BE2C (cell line): ENCODE measurements at regions not wholly inside any gene's neighbourhood (a gene's known extent, or its start where the extent isn't known, plus 50 kb on each side); places are given as distances from the start of the nearest gene placed in this dataset.

Experiments used
- DNase-seq: peaks from one replicate; pipeline ENCODE4 v3.0.0-alpha.2; 2020
- H3K27me3 ChIP-seq: fragments of 250-450 bp; sonication (Bioruptor Pico); 2 replicates; pipeline ENCODE4 v1.5.1; 2020; ENCODE audit warnings: mild to moderate bottlenecking
- H3K36me3 ChIP-seq: fragments of 250-450 bp; sonication (Bioruptor Pico); 2 replicates; pipeline ENCODE4 v1.5.1; 2020; ENCODE audit warnings: mild to moderate bottlenecking
- H3K4me1 ChIP-seq: fragments of 250-450 bp; sonication (Bioruptor Pico); 2 replicates; pipeline ENCODE4 v1.5.1; 2020
- H3K4me3 ChIP-seq: 2 replicates; pipeline ENCODE4 v1.5.1; 2011; ENCODE audit warnings: low read depth, low read length
- H3K9me3 ChIP-seq: fragments of 250-450 bp; sonication (Bioruptor Pico); 2 replicates; pipeline ENCODE4 v1.5.1; 2020
- CTCF ChIP-seq: IDR thresholded peaks from 2 replicates; pipeline ENCODE4 v1.5.1; 2012; ENCODE audit warnings: mild to moderate bottlenecking, low read depth, low read length

GRCh38 chr16:85491058-85491771 is 121.9 kb upstream of the GSE1 start:
- no peaks in the 10 kb centered on the region for H3K9me3 ChIP-seq
- DNase-seq: no peak
- H3K4me3 ChIP-seq: no peak overlapping the region
- H3K27me3 ChIP-seq: no peaks in the 10 kb centered on the region
- no peaks in the 10 kb centered on the region for H3K36me3 ChIP-seq
- peak; percentile 65 for TF ChIP-seq CTCF
- peaks cover 12% of the 10 kb centered on the region for H3K4me1 ChIP-seq

- DNase-seq: no peak
- Histone ChIP-seq H3K27me3 (no peaks in the 10 kb centered on the region), H3K4me3 (no peak overlapping the region), H3K36me3 (no peaks in the 10 kb centered on the region), H3K9me3 (no peaks in the 10 kb centered on the region), H3K4me1 (peaks cover 12% of the 10 kb centered on the region)
- TF ChIP-seq CTCF: no peak
These were observed 121.3 kb upstream of the GSE1 start for GRCh38 chr16:85491798-85492294.

GRCh38 chr16:85492295-85492864 is 120.7 kb upstream of the GSE1 start:
- TF ChIP-seq CTCF: no peak
- Histone ChIP-seq H3K4me1 (peaks cover 12% of the 10 kb centered on the region), H3K4me3 (no peak overlapping the region), H3K36me3 (no peaks in the 10 kb centered on the region), H3K27me3 (no peaks in the 10 kb centered on the region), H3K9me3 (no peaks in the 10 kb centered on the region)
- peak; percentile 50 for DNase-seq

- H3K9me3 ChIP-seq: no peaks in the 10 kb centered on the region
- no peaks in the 10 kb centered on the region for H3K27me3 ChIP-seq
- H3K4me1 ChIP-seq: peaks cover 12% of the 10 kb centered on the region
- no peak for TF ChIP-seq CTCF
- H3K4me3 ChIP-seq: no peak overlapping the region
- no peak for DNase-seq
- no peaks in the 10 kb centered on the region for H3K36me3 ChIP-seq
These were observed 118.8 kb upstream of the GSE1 start for GRCh38 chr16:85494315-85494714.

DNA sequence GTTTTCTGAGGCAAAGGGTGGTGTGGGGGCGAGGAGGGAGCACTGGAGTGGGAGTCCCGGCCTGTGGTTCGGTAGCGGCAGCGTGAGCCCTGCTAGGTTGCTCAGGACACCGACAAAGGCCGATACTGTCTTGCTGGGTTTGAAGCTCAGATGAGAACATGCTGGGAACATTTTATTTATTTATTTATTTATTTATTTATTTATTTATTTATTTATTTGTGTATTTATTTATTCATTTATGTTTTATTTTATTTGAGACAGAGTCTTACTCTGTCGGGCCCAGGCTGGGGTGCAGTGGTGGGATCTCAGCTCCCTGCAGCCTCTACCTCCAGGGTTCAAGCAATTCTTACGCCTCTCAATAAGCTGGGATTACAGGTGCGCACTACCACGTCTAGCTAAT is 117.9 kb upstream of the GSE1 start:
- Histone ChIP-seq H3K36me3 (no peaks in the 10 kb centered on the region), H3K9me3 (no peaks in the 10 kb centered on the region), H3K4me1 (peaks cover 12% of the 10 kb centered on the region), H3K4me3 (no peak overlapping the region), H3K27me3 (no peaks in the 10 kb centered on the region)
- DNase-seq: no peak
- no peak for TF ChIP-seq CTCF
